Esophagus squamous epithelium (tissue), 4 donors: ENCODE measurements at regions not wholly inside any gene's neighbourhood (a gene's known extent, or its start where the extent isn't known, plus 50 kb on each side); places are given as distances from the start of the nearest gene placed in this dataset.

Experiments
- CTCF ChIP-seq, 6 experiments: fragments of 450-650 bp in 4 of 6; fragments of 200-600 bp in 2 of 6; sonication (generic) in 2 of 6; IDR thresholded peaks; one replicate each; pipeline ENCODE4 v1.5.1; 2016 to 2019; ENCODE audit warnings: antibody characterized with exemption in 6 of 6, mild to moderate bottlenecking in 4 of 6, moderate library complexity in 4 of 6
- POLR2A ChIP-seq, 4 donors: fragments of 450-650 bp; IDR thresholded peaks; one replicate each; pipeline ENCODE4 v1.6.1; 2017; ENCODE audit warnings: antibody characterized with exemption in 4 of 4, mild to moderate bottlenecking in 4 of 4, moderate library complexity in 3 of 4

- TF ChIP-seq POLR2A (IDR thresholded peaks at IDR 0.05), result no peak
- TF ChIP-seq CTCF (IDR thresholded peaks at IDR 0.05), result no peak
These were observed 83.9 kb upstream of the HCN1 start for GRCh38 chr5:45779874-45780671.
